HG03064 (cell line): ENCODE measurements at regions not wholly inside any gene's neighbourhood (a gene's known extent, or its start where the extent isn't known, plus 50 kb on each side); places are given as distances from the start of the nearest gene placed in this dataset.

Source experiments
- ATAC-seq: cut with Tn5 transposase; IDR thresholded peaks from one replicate; pipeline ENCODE4 v1.9.1; 2021; ENCODE audit warnings: low read depth; ENCODE audit not compliant: unreplicated experiment

- no peak for ATAC-seq
Observed at GRCh38 chr6:12379181-12379580, 89.0 kb downstream of the EDN1 start.

GRCh38 chr6:12381587-12381986 is 91.4 kb downstream of the EDN1 start:
- ATAC-seq: no peak

- ATAC-seq: peak; percentile 91
Observed at GRCh38 chr6:12383448-12383847, 93.3 kb downstream of the EDN1 start.

GRCh38 chr6:12384357-12384912 is 94.3 kb downstream of the EDN1 start:
- no peak for ATAC-seq

- no peak for ATAC-seq
Observed at GRCh38 chr6:12385316-12385715, 95.2 kb downstream of the EDN1 start.

GRCh38 chr6:12386816-12387215 is 96.7 kb downstream of the EDN1 start:
- no peak for ATAC-seq

- no peak for ATAC-seq
Observed at GRCh38 chr6:12391472-12391871, 101.3 kb downstream of the EDN1 start.

GRCh38 chr6:12392490-12392889 is 102.3 kb downstream of the EDN1 start:
- ATAC-seq: no peak

GRCh38 chr6:12393100-12393499 is 102.9 kb downstream of the EDN1 start:
- ATAC-seq: no peak

- no peak for ATAC-seq
Observed at GRCh38 chr6:12394170-12394569, 104.0 kb downstream of the EDN1 start.

GRCh38 chr6:12395898-12396297 is 105.7 kb downstream of the EDN1 start:
- no peak for ATAC-seq

- no peak for ATAC-seq
Observed at GRCh38 chr6:12401200-12401599, 111.0 kb downstream of the EDN1 start.

- ATAC-seq: no peak
Observed at GRCh38 chr6:12403201-12403826, 113.2 kb downstream of the EDN1 start.

- ATAC-seq: no peak
Observed at GRCh38 chr6:12403947-12404647, 113.9 kb downstream of the EDN1 start.

- ATAC-seq: no peak
Observed at GRCh38 chr6:12404651-12405050, 114.5 kb downstream of the EDN1 start.

GRCh38 chr6:12408752-12409151 is 118.6 kb downstream of the EDN1 start:
- ATAC-seq: no peak

GRCh38 chr6:12410946-12411345 is 120.8 kb downstream of the EDN1 start:
- no peak for ATAC-seq

- ATAC-seq: no peak
Observed at GRCh38 chr6:12414096-12414675, 124.0 kb downstream of the EDN1 start.

- no peak for ATAC-seq
Observed at GRCh38 chr6:12415980-12416598, 125.9 kb downstream of the EDN1 start.

- ATAC-seq: no peak
Observed at GRCh38 chr6:12417191-12417590, 127.0 kb downstream of the EDN1 start.

GRCh38 chr6:12418946-12419345 is 128.8 kb downstream of the EDN1 start:
- ATAC-seq: no peak
